ENCODE measurements at regions not wholly inside any gene's neighbourhood (a gene's known extent, or its start where the extent isn't known, plus 50 kb on each side); places are given as distances from the start of the nearest gene placed in this dataset.
"Not testable (repeated sequence)": the region's sequence is repeated elsewhere in the genome, so short reads cannot be mapped to it uniquely, and the experiment has no call there.

DNA sequence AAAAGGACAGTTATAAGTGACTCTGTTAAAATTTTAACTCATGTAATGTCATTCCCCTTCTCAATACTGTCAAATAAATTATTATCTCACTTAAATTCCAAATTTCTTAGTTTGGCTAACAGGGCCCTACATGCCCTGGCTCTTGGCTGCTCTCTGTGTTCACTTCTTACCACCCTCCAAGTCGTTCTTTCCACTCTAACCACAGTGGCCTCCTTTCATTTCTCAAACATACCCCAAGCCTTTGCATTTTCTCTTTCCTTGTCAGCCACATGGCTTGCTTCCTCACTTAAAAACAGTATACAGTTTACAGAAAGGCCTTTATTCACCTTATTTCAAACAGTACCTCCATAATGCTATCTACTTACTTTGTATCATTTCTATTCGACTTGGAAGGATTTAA lies 737.1 kb upstream of the ZWINT start:
- H3K4me3 ChIP-seq (ENCODE audit: low read length), result no peak overlapping the region
- no peak for TF ChIP-seq ZNF274 (IDR thresholded peaks at IDR 0.05; ENCODE audit: low read depth, low read length)

DNA sequence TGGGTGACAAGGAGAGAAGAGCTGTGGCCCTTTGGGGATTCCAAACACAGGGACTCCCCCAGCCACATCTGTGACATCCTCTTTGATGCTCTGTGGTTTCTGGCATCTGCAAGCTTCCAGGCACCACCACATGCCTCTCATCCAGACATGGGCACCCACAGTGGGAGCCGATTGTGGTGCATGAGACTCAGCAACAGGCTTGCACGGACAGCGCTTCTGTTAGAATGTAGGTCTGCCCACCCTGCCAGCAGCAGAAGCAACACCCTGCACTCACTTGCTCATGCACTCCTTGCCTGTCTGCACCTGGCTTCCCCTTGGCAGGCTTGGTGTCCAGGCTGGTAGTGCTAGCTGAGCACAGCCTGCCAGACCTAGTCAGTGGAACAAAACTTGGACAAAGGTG lies 735.0 kb upstream of the ZWINT start:
- no peak for TF ChIP-seq ZNF274 (IDR thresholded peaks at IDR 0.05; ENCODE audit: low read depth, low read length)
- no peak overlapping the region for H3K4me3 ChIP-seq (ENCODE audit: low read length)

DNA sequence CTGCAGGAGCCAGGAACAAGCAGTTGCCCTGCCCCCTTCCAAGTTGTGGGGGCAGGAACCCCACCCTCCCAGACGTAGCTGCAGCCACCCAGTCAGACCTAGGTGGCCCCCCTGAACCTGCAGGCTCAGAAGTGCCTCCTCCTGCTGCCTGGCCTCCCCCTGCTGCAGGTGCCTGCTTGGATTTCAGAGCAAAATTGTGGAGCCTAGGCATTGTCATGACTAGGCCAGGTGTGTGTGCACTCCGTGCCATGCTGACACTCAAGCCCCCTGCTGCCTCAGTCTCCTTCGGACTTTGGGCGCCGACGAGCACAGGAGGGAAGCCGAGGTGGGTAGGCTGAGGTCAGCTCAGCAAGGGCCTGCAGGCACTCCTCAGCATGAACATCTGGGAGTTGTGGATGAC lies 733.9 kb upstream of the ZWINT start:
- no peak overlapping the region for H3K4me3 ChIP-seq (ENCODE audit: low read length)
- TF ChIP-seq ZNF274 (IDR thresholded peaks at IDR 0.05; ENCODE audit: low read depth, low read length), result no peak

DNA sequence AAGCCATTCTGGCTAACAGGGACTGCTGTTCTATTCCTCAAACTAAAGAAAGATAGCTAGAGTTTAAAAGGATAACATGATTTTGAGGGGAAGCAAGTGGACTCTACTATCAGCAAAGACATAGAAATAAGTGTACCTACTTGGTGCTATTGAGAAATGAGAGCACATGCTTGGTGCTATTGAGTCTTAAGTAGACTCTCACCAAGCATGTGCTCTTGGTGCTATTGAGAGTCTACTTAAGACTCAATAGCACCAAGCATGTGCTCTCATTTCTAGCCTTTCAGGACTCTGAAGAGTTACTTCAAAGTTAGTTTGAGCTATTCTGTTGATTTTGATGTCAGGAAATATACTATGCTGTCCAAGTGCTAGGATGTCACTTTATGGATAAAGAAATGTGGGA lies 733.0 kb upstream of the ZWINT start:
- H3K4me3 ChIP-seq (ENCODE audit: low read length), result no peak overlapping the region
- TF ChIP-seq ZNF274 (IDR thresholded peaks at IDR 0.05; ENCODE audit: low read depth, low read length), result no peak

DNA sequence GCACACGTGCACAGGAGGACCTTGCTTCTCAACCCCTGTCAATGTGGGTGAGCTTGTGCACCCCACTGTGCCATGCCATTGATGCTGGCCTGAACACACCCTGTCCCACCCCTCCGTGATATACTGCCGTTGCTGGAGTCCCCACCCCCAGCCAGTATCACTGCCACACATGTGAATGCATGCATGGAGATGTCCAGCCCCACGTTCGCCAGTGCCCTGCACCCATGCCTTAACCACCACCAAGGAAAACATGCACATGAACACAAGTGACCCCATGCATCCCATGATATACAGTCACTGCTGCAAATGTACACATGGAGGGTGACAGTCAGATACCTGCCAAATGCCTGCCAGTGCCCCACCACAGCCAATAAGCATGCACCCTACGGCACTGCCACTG lies 692.5 kb upstream of the ZWINT start:
- no peak overlapping the region for H3K4me3 ChIP-seq (ENCODE audit: low read length)
- TF ChIP-seq ZNF274 (IDR thresholded peaks at IDR 0.05; ENCODE audit: low read depth, low read length), result no peak

DNA sequence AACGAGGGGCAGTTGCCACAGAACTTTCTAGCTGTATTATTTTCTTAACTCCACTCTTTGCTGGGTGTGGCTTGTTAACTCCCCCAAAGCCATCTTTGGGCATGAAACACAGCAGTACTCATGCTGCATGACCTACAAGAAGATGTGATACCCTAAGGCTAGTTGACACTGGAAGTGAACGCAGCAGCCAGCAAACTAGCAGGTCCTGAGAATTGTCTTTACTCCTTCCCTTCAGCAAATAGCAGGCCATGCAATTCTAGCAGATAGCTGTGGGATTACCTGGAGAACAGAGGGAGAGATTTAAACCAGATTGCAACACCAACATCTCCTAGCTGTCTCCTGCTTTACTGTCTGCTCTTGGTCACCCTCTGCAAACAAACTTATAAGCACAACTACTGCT lies 688.0 kb upstream of the ZWINT start:
- no peak for TF ChIP-seq ZNF274 (IDR thresholded peaks at IDR 0.05; ENCODE audit: low read depth, low read length)
- no peak overlapping the region for H3K4me3 ChIP-seq (ENCODE audit: low read length)

DNA sequence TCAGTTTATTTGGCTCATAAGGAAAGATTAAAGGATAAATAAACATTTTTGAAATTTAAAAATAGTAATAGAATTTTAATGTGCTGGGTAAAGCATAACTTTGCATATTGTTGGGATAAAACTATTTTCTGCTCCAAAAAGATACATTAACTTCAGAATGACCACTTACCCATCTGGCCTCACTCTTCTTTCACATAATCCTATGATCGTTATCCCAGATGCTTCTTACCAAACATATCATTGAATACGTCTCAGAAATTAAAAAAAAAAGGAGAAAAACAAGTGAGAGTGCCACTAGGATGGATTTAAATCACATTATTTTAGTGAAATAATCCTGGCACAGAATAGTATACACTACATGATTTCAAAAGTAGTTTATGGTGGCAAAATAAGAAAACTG lies 677.5 kb upstream of the ZWINT start:
- TF ChIP-seq ZNF274 (IDR thresholded peaks at IDR 0.05; ENCODE audit: low read depth, low read length), result no peak
- no peak overlapping the region for H3K4me3 ChIP-seq (ENCODE audit: low read length)

DNA sequence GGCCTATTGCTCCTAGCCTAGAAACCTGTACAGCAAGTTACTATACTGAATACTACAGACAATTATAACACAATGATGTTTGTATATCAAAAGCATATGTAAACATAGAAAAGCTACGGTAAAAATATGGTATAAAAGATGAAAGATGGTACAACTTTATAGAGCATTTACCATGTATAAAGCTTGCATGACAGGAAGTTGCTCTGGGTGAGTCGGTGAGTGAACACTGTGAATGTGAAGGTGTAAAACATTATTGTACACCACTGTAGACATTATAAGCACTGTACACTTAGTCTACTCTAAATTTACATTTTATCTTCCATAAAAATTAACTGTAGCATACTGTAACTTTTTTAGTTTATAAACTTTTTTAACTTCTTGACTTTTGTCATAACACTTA lies 674.3 kb upstream of the ZWINT start:
- no peak for TF ChIP-seq ZNF274 (IDR thresholded peaks at IDR 0.05; ENCODE audit: low read depth, low read length)
- no peak overlapping the region for H3K4me3 ChIP-seq (ENCODE audit: low read length)

DNA sequence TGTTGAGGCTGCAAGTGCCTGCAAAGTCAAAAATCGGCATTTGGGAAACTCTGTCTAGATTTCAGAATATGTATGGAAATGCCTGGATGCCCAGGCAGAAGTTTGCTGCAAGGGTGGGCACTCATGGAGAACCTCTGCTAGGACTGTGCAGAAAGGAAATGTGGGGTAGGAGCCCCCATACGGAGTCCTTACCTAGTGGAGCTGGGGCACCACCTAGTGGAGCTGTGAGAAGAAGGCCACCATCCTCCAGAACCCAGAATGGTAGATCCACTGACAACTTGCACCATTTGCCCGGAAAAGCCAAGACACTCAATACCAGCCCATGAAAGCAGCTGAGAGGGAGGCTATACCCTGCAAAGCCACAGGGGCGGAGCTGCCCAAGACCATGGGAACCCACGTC lies 671.2 kb upstream of the ZWINT start:
- not testable (repeated sequence) for H3K4me3 ChIP-seq (ENCODE audit: low read length)

DNA sequence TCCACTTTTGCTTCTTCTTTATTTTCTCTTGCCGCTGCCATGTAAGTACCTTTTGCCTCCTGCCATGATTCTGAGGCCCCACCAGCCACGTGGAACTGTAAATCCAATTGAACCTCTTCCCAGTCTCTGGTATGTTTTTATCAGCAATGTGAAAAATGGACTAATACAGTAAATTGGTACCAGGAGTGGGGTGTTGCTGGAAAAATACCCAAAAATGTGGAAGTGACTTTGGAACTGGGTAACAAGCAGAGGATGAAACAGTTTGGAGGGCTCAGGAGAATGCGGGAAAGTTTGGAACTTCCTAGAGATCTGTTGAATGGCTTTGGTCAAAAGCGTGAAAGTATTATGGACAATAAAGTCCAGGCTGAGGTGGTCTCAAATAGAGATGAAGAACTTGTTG lies 670.3 kb upstream of the ZWINT start:
- no peak for TF ChIP-seq ZNF274 (IDR thresholded peaks at IDR 0.05; ENCODE audit: low read depth, low read length)

DNA sequence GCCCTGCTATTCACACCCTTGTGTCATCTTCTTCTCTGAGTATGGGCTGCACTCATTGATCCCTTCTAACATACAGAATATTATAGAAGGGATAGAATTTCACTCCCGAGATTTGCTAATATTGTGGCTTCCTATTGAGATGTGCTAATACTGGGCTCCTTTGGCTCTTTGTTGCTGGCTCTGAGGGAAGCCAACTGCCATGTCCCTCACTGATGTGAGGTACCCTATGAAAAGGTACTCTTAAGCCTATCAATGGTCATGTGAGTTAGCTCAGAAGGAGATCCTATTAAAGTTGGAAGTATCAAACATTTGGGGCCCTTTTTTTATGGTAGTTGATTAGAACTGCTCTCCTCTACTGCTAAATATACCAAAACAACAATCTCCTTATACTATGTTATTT lies 665.2 kb upstream of the ZWINT start:
- TF ChIP-seq ZNF274 (IDR thresholded peaks at IDR 0.05; ENCODE audit: low read depth, low read length), result no peak

More for the DNA sequence above, 670.3 kb upstream of the ZWINT start:
- no peak overlapping the region for H3K4me3 ChIP-seq (ENCODE audit: low read length)

DNA sequence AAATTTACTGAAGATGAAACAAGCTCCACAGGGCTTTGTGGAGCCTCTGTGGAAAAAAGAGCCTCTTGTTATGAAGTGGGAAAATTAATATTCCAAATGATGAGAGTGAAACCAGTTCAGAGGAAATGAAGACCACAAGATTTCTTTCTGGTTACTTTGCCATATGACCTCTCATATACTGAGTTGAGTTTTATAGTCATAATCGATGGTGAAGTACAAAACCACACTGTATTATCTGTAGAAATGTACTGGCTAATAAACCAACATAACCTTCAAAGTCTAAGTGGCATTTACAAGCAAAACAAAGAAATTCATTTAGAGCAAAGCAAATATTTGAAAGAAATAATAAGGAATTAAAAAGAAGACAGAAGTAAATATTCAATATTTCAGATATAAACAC lies 662.6 kb upstream of the ZWINT start:
- no peak for TF ChIP-seq ZNF274 (IDR thresholded peaks at IDR 0.05; ENCODE audit: low read depth, low read length)

More for the DNA sequence above, 665.2 kb upstream of the ZWINT start:
- no peak overlapping the region for H3K4me3 ChIP-seq (ENCODE audit: low read length)

DNA sequence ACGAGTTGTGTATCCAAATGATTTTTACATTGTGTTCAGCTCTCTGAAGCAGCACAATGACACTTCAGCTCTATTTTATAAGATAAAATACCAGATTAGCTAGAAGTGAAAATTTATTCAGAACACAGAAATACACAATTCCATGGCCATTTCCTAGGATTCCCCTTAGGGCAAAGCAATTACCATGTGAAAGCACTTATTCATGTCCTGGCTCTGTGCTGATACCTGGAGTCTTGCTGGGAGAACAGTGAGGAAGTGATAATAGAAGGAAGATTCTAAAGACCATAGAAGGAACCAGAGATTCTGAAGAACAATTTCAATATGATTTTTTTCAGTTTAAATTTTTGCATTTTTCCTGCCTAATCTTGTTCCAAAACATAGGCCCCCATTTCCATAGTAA lies 657.4 kb upstream of the ZWINT start:
- H3K4me3 ChIP-seq (ENCODE audit: low read length), result no peak overlapping the region
- TF ChIP-seq ZNF274 (IDR thresholded peaks at IDR 0.05; ENCODE audit: low read depth, low read length), result no peak

More for the DNA sequence above, 662.6 kb upstream of the ZWINT start:
- no peak overlapping the region for H3K4me3 ChIP-seq (ENCODE audit: low read length)

DNA sequence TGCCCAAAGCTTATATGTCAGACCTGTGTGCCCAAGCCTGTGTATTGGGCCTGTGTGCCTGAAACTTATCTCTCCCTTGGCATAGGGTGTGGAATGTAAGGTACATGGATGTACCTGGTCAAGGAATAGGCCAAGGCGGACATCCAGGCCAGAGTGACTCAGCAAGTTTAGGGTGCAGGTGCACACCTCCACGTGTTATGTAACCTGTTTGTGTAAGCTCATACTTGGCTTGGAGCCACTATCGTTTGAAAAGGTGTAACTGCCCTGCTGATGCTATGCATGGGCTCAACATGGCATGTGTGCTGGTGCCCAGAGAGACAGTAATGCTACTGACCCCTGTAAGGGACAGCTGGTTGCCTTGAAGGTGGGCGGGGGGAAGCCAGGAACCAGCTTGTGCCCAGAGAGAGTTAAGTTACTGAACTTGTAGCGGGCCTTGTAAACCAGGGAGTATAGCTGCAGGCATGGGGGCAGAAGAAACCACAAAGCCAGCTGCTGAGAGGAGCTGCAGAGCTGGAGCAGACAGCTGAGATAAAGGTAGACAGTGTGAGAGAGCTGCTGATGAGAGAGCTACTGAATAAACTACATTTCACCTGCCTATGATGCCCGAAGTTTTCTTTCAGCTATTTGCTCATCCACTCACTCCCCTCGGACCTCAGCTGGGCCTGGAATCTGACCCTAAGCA lies 656.4 kb upstream of the ZWINT start:
- H3K4me3 ChIP-seq (ENCODE audit: low read length), result no peak overlapping the region
- TF ChIP-seq ZNF274 (IDR thresholded peaks at IDR 0.05; ENCODE audit: low read depth, low read length), result no peak

DNA sequence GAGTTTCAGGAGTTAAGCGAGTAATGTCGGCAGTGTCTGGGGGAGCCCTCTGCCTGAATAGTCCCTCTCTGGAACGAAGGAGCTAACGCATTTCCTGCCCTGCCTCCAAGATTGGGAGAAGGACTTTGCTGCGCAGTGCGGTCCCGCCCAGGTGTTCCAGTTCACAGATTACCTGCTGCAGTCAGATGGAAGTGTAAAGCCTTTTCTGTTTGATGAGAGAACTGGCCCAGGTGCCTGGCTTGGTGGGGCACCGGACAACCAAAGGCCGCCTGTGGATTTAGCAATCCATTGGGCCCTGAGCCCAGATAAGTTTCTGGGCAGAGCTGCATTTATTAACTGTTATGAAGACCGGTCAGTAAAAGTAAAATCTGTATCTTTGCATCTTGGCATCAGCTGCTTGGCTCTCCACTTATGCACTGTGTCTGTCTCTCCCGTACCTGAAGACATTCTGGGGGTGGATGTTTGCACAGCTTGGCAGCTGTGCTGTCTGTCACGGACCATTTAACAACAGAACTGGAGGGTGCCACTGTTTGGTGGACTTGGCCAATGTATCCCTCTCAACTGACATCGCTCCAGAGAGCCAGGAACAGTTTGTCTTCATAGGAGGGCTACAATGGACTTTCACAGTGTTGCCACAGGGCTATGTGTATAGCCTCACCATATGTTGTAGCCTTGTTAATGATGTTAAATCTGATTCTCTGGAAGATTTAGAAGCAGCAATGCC lies 654.7 kb upstream of the ZWINT start:
- no peak overlapping the region for H3K4me3 ChIP-seq (ENCODE audit: low read length)
- no peak for TF ChIP-seq ZNF274 (IDR thresholded peaks at IDR 0.05; ENCODE audit: low read depth, low read length)

DNA sequence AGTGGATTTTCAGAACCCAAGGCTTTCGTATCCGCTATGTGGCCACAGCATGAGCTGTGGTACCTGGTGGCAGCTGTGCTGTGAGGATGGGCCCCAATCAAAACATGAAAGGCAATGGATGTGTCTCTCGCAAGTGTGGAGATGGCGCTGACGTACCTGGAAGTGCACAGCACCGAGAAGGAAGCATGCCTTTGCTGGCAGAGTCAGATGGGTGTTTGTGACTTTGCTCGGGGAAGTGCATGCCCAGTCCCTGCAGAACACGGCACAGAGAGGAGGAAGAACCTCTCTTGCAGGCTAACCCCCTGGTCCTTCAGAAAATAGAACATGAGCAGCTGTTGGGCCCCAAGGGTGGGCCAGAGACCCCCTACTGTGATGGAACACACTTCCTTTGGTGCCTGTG lies 654.1 kb upstream of the ZWINT start:
- H3K4me3 ChIP-seq (ENCODE audit: low read length), result no peak overlapping the region
- no peak for TF ChIP-seq ZNF274 (IDR thresholded peaks at IDR 0.05; ENCODE audit: low read depth, low read length)

Data from GM08714 (cell line).